MCF 10A (cell line): ENCODE measurements at regions not wholly inside any gene's neighbourhood (a gene's known extent, or its start where the extent isn't known, plus 50 kb on each side); places are given as distances from the start of the nearest gene placed in this dataset.
A peak's percentile ranks its signal among the peaks of the same experiment; 100 is the strongest.

ENCODE experiments used
- BruUV-seq: library from RNA; stranded (reverse); fragments of 400-500 nt; replicated peaks from 2 replicates; lab custom pipeline; 2021; lab: Mats Ljungman, UMichigan
- CTCF ChIA-PET: fragments of 300-600 bp; sonication (Branson Sonifier 250); formaldehyde crosslinking; extraction: SDS; loops from one replicate; lab custom pipeline; 2021; ENCODE audit warnings: antibody characterized with exemption, inconsistent platforms; lab: Yijun Ruan, JAX
- POLR2A ChIA-PET: fragments of 300-600, 350-650 bp; sonication (Branson Sonifier 250); formaldehyde crosslinking; extraction: SDS; loops from one replicate; lab custom pipeline; 2020; ENCODE audit warnings: antibody characterized with exemption, inconsistent platforms; lab: Yijun Ruan, JAX
- DNase-seq: peaks from one replicate; pipeline ENCODE4 v3.0.0-alpha.2; 2018; ENCODE audit not compliant: unreplicated experiment
- H3K27ac Mint-ChIP-seq: one replicate; pipeline ENCODE4 v1.8.0; 2022; ENCODE audit warnings: mild to moderate bottlenecking, low read depth, mixed read lengths; ENCODE audit not compliant: unreplicated experiment
- H3K27me3 Mint-ChIP-seq: one replicate; pipeline ENCODE4 v1.8.0; 2022; ENCODE audit warnings: mixed read lengths; ENCODE audit not compliant: insufficient read depth, unreplicated experiment
- H3K36me3 Mint-ChIP-seq: one replicate; pipeline ENCODE4 v1.8.0; 2022; ENCODE audit warnings: mild to moderate bottlenecking, moderate library complexity, mixed read lengths; ENCODE audit not compliant: insufficient read depth, unreplicated experiment
- H3K4me1 Mint-ChIP-seq: one replicate; pipeline ENCODE4 v1.8.0; 2022; ENCODE audit warnings: mixed read lengths; ENCODE audit not compliant: insufficient read depth, unreplicated experiment
- H3K4me3 Mint-ChIP-seq: one replicate; pipeline ENCODE4 v1.8.0; 2022; ENCODE audit warnings: mild to moderate bottlenecking, moderate library complexity, mixed read lengths; ENCODE audit not compliant: unreplicated experiment
- H3K9me3 Mint-ChIP-seq: one replicate; pipeline ENCODE4 v1.8.0; 2022; ENCODE audit warnings: mixed read lengths; ENCODE audit not compliant: unreplicated experiment
- intact Hi-C: fragments of 100-400 bp; cut with micrococcal nuclease; formaldehyde crosslinking; loops from 2 replicates; pipeline ENCODE4 v1.14.1; 2022
- TF ChIP-seq, protein P1 (sequence below): fragments of 200-600 bp; IDR thresholded peaks from one replicate; pipeline ENCODE4 v1.8.0; 2022; ENCODE audit warnings: antibody characterized with exemption, mild to moderate bottlenecking; ENCODE audit not compliant: unreplicated experiment

DNA sequence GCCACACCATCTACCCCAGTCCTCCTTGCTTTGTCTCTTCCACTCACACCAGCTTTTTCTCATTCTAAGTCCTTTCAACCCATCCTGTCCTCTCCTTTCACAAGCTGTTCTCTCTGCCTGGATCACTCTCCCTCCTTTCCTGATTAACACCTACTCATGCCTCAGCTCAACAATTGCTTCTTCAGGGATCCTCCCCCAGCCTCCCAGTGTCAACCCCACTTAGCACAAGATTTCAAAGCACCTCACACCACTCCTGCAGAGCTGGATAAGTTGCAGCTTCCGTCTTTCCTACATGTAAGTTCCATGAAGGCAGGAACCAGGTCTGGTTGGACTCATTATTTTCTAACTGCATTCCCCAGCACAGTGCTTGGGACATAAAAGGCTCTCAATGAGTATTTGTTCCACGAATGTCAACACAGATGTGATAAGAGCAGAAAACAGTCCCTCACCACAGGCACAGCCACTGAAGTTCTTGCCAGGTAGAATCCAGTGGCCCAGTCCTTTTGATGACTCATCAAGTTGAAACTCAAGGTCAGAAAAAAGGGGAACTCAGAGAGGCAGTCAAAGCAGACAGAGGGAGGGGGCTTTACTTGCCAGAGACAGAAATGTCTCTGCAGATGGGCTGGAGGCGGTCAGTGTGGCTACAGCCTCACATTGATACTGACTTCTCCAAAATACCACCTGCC is 193.4 kb upstream of the PRDM1 start:
- ChIA-PET POLR2A (no interaction called here), CTCF (no interaction called here)
- peak; percentile 7 for DNase-seq
- TF ChIP-seq, protein P1, sequence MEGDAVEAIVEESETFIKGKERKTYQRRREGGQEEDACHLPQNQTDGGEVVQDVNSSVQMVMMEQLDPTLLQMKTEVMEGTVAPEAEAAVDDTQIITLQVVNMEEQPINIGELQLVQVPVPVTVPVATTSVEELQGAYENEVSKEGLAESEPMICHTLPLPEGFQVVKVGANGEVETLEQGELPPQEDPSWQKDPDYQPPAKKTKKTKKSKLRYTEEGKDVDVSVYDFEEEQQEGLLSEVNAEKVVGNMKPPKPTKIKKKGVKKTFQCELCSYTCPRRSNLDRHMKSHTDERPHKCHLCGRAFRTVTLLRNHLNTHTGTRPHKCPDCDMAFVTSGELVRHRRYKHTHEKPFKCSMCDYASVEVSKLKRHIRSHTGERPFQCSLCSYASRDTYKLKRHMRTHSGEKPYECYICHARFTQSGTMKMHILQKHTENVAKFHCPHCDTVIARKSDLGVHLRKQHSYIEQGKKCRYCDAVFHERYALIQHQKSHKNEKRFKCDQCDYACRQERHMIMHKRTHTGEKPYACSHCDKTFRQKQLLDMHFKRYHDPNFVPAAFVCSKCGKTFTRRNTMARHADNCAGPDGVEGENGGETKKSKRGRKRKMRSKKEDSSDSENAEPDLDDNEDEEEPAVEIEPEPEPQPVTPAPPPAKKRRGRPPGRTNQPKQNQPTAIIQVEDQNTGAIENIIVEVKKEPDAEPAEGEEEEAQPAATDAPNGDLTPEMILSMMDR = no peak
- BruUV-seq = no TSS peak
- intact Hi-C loops = no loop called here
- Mint-ChIP-seq H3K36me3 (no peaks in the 10 kb centered on the region), H3K27me3 (no peaks in the 10 kb centered on the region), H3K4me1 (peaks cover 7% of the 10 kb centered on the region), H3K27ac (no peak overlapping the region), H3K9me3 (no peaks in the 10 kb centered on the region), H3K4me3 (no peak overlapping the region)

DNA sequence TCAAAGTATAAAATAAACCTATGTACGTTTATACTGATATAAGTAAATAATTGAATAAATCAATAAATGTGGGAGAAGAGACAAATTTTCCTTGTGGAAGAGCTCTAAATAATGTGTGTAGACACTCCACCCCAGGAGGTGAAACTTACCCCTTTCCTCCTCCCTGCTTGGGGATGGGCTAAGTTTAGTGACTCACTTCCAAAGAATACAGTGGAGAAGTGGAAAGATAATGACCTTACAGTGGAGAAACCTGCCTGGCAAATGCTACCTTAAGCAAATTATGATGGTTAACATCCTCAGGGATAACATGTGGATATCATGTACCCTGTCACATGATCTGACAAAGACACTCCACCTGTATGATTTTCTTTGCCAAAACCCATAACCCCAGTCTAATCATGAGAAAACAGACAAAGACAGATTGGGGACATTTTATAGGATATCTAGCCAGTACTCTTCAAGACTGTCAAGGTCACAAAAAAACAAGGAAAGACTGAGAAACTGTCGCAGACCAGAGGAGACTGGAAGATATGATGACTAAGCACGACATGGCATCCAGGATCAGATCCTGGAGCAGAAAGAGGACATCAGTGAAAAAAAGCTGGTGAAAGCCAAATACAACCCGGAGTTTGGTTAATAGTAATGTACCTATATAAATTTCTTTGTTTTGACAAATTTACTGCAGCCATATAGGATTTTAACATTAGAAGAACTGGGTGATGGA is 195.5 kb upstream of the PRDM1 start:
- TF ChIP-seq, protein P1 = no peak
- no TSS peak for BruUV-seq
- Mint-ChIP-seq H3K4me1 (peaks cover 7% of the 10 kb centered on the region), H3K4me3 (no peak overlapping the region), H3K36me3 (no peaks in the 10 kb centered on the region), H3K27me3 (no peaks in the 10 kb centered on the region), H3K9me3 (no peaks in the 10 kb centered on the region), H3K27ac (no peak overlapping the region)
- ChIA-PET POLR2A (interaction anchor here (0.6 to 0.8 kb wide), 3 partner anchors 431 to 859 kb away, joined by 3 read pairs; no protein-coding TSS in a partner anchor), CTCF (no interaction called here)
- DNase-seq = peak; percentile 6
- intact Hi-C loops = no loop called here

DNA sequence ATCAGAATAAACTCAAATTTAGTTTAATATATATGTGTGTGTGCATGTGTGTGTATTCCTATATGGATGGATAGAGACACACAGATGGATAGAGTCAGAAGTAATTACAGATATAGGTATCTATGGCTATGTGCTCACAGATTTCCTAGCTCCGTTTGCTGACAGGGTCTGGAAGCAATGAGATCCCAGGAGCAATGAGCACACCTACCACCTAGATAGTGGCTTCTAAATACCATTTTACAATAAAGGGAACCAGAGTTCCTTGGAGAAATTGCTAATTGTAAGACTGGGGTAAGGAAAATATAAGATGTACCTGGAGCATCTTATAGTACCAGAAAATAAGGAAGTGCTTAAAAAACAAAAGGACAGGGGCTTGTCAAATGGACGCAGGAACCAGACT is 196.2 kb upstream of the PRDM1 start:
- H3K9me3 Mint-ChIP-seq = no peaks in the 10 kb centered on the region
- no peak overlapping the region for H3K4me3 Mint-ChIP-seq
- ChIA-PET POLR2A (interaction anchor here (0.6 to 0.8 kb wide), 3 partner anchors 430 to 859 kb away, joined by 3 read pairs; no protein-coding TSS in a partner anchor), CTCF (no interaction called here)
- no peaks in the 10 kb centered on the region for H3K36me3 Mint-ChIP-seq
- no peaks in the 10 kb centered on the region for H3K27me3 Mint-ChIP-seq
- BruUV-seq = no TSS peak
- intact Hi-C loops = no loop called here
- TF ChIP-seq, protein P1 = no peak
- peaks cover 7% of the 10 kb centered on the region for H3K4me1 Mint-ChIP-seq
- DNase-seq = no peak
- no peak overlapping the region for H3K27ac Mint-ChIP-seq

DNA sequence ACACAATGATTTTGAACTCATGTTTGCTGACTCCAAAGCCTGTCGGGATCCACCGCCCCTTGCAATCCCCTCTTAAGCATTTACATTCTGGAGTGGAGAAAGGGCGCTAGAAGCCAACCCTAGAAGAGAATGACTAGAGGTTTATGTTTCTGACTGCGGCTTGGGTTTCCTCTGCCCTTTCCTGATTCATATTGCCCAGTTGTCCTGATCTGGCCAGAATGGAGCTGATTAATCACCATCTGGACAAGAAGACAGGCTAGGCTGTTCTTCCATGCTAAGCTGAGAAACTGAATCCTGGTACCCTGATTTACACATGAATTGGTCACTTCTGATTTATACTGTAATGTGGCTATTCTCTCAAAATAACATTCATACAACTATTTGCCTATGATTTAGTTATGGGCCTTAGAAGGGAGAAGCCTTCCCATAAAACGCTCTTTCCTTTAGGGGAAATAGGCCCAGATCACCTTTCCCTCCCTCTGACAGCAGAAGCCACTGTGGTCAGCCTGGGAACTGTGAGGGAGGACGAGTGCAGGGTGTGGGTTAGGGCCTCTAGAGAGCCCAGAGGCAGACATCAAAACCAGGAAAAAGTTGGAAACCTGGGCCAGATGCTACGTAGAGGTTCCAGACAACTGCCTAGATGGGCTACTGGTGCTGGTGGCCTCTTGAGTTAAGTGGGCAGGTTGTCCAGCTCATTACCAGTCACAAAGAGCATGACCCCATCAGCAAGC is 199.2 kb upstream of the PRDM1 start:
- Mint-ChIP-seq H3K9me3 (no peaks in the 10 kb centered on the region), H3K4me1 (no peaks in the 10 kb centered on the region), H3K27ac (no peak overlapping the region), H3K27me3 (no peaks in the 10 kb centered on the region), H3K36me3 (no peaks in the 10 kb centered on the region), H3K4me3 (no peak overlapping the region)
- TF ChIP-seq, protein P1 = no peak
- DNase-seq = no peak
- no TSS peak for BruUV-seq
- intact Hi-C loops = no loop called here
- POLR2A ChIA-PET = no interaction called here
- CTCF ChIA-PET = no interaction called here
